Activated T-cell treated with anti-CD3 and anti-CD28 coated beads, Interleukin-2, amount 50 U/mL, for 1 hour (primary cell): ENCODE measurements at regions not wholly inside any gene's neighbourhood (a gene's known extent, or its start where the extent isn't known, plus 50 kb on each side); places are given as distances from the start of the nearest gene placed in this dataset.
"Not testable (repeated sequence)": the region's sequence is repeated elsewhere in the genome, so short reads cannot be mapped to it uniquely, and the experiment has no call there.

Experiments
- DNase-seq: peaks from one replicate; pipeline ENCODE4 v3.0.0-alpha.2; 2020

- no peak for DNase-seq
These were observed 216.0 kb upstream of the SFSWAP start for GRCh38 chr12:131494741-131495524.

GRCh38 chr12:131497966-131498365, 212.9 kb upstream of the SFSWAP start:
- DNase-seq: no peak

GRCh38 chr12:131499160-131499863, 211.6 kb upstream of the SFSWAP start:
- DNase-seq: no peak

GRCh38 chr12:131499864-131500190, 211.1 kb upstream of the SFSWAP start:
- no peak for DNase-seq

- no peak for DNase-seq
These were observed 210.3 kb upstream of the SFSWAP start for GRCh38 chr12:131500564-131500963.

GRCh38 chr12:131505561-131505960, 205.3 kb upstream of the SFSWAP start:
- no peak for DNase-seq

GRCh38 chr12:131506426-131506825, 204.5 kb upstream of the SFSWAP start:
- DNase-seq: no peak

GRCh38 chr12:131507094-131507493, 203.8 kb upstream of the SFSWAP start:
- no peak for DNase-seq

GRCh38 chr12:131507881-131508280, 203.0 kb upstream of the SFSWAP start:
- no peak for DNase-seq

- DNase-seq: no peak
These were observed 201.2 kb upstream of the SFSWAP start for GRCh38 chr12:131509701-131510100.

GRCh38 chr12:131510431-131510830, 200.5 kb upstream of the SFSWAP start:
- no peak for DNase-seq

- peak; percentile 38 for DNase-seq
These were observed 199.5 kb upstream of the SFSWAP start for GRCh38 chr12:131511391-131511802.

GRCh38 chr12:131511803-131512561, 198.9 kb upstream of the SFSWAP start:
- no peak for DNase-seq

- no peak for DNase-seq
These were observed 197.3 kb upstream of the SFSWAP start for GRCh38 chr12:131513606-131514005.

- DNase-seq: not testable (repeated sequence)
These were observed 190.3 kb upstream of the SFSWAP start for GRCh38 chr12:131520553-131520952.

GRCh38 chr12:131521326-131521725, 189.6 kb upstream of the SFSWAP start:
- DNase-seq: no peak

- DNase-seq: no peak
These were observed 184.9 kb upstream of the SFSWAP start for GRCh38 chr12:131525795-131526508.

GRCh38 chr12:131527092-131527491, 183.8 kb upstream of the SFSWAP start:
- DNase-seq: no peak

GRCh38 chr12:131527736-131528135, 183.2 kb upstream of the SFSWAP start:
- no peak for DNase-seq

- DNase-seq: no peak
These were observed 182.7 kb upstream of the SFSWAP start for GRCh38 chr12:131528144-131528543.

GRCh38 chr12:131528667-131529066, 182.2 kb upstream of the SFSWAP start:
- DNase-seq: no peak

- no peak for DNase-seq
These were observed 181.5 kb upstream of the SFSWAP start for GRCh38 chr12:131529196-131530040.
